Upper lobe of right lung (tissue), 1 donor: ENCODE measurements at regions not wholly inside any gene's neighbourhood (a gene's known extent, or its start where the extent isn't known, plus 50 kb on each side); places are given as distances from the start of the nearest gene placed in this dataset.

Source experiments
- ATAC-seq: fragments of 200-7000 bp; cut with Tn5 transposase; one replicate; pipeline ENCODE4 v1.9.1; 2020; ENCODE audit warnings: mild to moderate bottlenecking, moderate library complexity
- DNase-seq: peaks from one replicate; pipeline ENCODE4 v3.0.0-alpha.2; 2020
- H3K27ac ChIP-seq: fragments of 200-600 bp; one replicate; pipeline ENCODE4 v1.8.0; 2022
- H3K27me3 ChIP-seq: fragments of 200-600 bp; one replicate; pipeline ENCODE4 v1.8.0; 2022; ENCODE audit warnings: mild to moderate bottlenecking
- H3K36me3 ChIP-seq: fragments of 200-600 bp; one replicate; pipeline ENCODE4 v1.8.0; 2022
- H3K4me1 ChIP-seq: fragments of 200-600 bp; one replicate; pipeline ENCODE4 v1.8.0; 2022
- H3K4me3 ChIP-seq: fragments of 200-600 bp; one replicate; pipeline ENCODE4 v1.8.0; 2022; ENCODE audit warnings: mild to moderate bottlenecking
- H3K9me3 ChIP-seq: fragments of 200-600 bp; one replicate; pipeline ENCODE4 v1.8.0; 2022
- intact Hi-C: fragments of 100-400 bp; cut with DNase I; formaldehyde crosslinking; loops from one replicate; pipeline ENCODE4 v1.11.0; 2022
- TF ChIP-seq, protein P1 (sequence below): fragments of 200-600 bp; IDR thresholded peaks from one replicate; pipeline ENCODE4 v1.8.0; 2022; ENCODE audit warnings: antibody characterized with exemption
- donor health status: DM: no; HTN: yes; CAD: no; lungs with severe emphysema.

DNA sequence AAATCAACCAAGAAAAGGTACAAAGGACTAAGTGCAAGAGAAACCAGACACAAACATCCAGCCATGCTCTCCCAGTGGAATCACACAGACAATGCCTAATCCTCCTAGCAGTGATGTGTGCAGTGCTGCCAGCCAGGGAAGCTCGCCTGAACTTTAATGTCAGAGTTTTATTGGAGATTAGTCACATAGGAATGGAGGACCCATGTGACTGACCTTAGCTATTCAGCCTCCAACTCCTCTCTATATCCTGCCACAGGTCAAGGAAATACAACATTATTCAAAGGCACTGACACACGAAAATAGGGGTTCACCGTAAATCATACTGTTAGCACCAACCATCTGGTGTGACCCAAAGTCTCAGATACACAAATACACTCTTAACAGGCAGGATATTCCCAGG, 684.6 kb downstream of the DOK5 start:
- no peak for DNase-seq
- Histone ChIP-seq H3K4me1 (no peaks in the 10 kb centered on the region), H3K27me3 (no peaks in the 10 kb centered on the region), H3K4me3 (no peak overlapping the region), H3K9me3 (no peaks in the 10 kb centered on the region), H3K27ac (no peak overlapping the region), H3K36me3 (no peaks in the 10 kb centered on the region)
- TF ChIP-seq, protein P1, sequence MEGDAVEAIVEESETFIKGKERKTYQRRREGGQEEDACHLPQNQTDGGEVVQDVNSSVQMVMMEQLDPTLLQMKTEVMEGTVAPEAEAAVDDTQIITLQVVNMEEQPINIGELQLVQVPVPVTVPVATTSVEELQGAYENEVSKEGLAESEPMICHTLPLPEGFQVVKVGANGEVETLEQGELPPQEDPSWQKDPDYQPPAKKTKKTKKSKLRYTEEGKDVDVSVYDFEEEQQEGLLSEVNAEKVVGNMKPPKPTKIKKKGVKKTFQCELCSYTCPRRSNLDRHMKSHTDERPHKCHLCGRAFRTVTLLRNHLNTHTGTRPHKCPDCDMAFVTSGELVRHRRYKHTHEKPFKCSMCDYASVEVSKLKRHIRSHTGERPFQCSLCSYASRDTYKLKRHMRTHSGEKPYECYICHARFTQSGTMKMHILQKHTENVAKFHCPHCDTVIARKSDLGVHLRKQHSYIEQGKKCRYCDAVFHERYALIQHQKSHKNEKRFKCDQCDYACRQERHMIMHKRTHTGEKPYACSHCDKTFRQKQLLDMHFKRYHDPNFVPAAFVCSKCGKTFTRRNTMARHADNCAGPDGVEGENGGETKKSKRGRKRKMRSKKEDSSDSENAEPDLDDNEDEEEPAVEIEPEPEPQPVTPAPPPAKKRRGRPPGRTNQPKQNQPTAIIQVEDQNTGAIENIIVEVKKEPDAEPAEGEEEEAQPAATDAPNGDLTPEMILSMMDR, result no peak
- intact Hi-C loops, result no loop called here
- ATAC-seq, result no peak

DNA sequence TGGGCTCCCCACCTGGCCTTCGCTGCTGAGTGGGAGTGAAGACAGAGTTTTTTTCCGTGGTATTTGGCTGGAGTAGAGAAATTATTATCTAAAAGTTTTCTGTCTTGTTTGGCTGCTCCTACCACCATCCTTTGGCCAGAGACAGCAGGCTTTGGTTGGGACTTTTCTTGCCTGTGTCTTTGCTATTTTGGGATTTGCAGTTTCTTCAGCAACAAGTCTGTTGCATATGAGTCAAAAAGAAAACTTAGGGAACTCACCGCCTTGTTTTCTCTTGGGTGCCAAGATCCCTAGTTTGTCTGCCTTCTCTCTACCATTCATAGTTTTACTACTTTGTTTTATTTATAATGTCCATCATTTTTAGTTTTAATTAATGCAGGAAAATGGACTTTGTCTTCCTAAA, 683.8 kb downstream of the DOK5 start:
- DNase-seq, result no peak
- Histone ChIP-seq H3K36me3 (no peaks in the 10 kb centered on the region), H3K4me3 (no peak overlapping the region), H3K4me1 (no peaks in the 10 kb centered on the region), H3K27ac (no peak overlapping the region), H3K9me3 (no peaks in the 10 kb centered on the region), H3K27me3 (no peaks in the 10 kb centered on the region)
- TF ChIP-seq, protein P1, result no peak
- no peak for ATAC-seq
- intact Hi-C loops, result no loop called here

DNA sequence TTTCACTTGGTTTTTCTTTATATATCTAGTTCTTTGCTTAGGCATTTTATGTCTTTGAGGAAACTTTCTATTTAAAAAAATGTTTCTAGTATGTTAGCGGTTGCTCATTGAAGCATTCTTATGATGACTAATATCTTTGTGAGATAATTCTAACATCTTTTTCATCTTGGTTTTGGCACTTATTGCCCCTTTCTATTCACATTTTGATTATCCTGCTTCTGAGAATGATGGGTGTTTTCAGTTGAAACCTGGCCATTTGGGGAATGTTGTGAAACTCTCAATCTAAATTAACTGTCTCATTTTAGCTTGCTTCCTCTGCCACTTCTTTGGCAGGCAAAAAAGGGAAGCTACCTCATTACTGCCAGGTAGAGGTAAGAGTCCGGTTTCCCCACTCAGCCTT, 683.1 kb downstream of the DOK5 start:
- Histone ChIP-seq H3K9me3 (no peaks in the 10 kb centered on the region), H3K27ac (no peak overlapping the region), H3K27me3 (no peaks in the 10 kb centered on the region), H3K4me3 (no peak overlapping the region), H3K4me1 (no peaks in the 10 kb centered on the region), H3K36me3 (no peaks in the 10 kb centered on the region)
- ATAC-seq, result no peak
- TF ChIP-seq, protein P1, result no peak
- intact Hi-C loops, result no loop called here
- no peak for DNase-seq

DNA sequence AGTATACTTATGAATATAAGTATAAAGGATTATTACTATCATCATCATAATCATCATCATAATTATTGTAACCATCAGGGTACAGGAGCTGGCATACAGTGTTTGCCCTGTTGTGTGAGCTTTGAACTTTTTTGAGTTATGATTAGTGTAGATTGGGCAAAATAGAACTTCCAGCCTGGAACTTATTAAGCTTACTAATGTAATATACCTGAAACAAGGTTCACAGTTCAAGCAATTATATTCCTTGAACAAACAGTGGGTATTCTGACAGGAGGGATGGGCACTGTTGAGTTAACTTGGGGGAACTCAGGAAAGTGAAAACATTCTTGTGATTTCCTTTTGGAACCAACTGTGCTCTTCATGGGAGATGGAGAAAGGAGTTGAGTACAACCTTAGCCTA, 680.0 kb downstream of the DOK5 start:
- DNase-seq, result no peak
- H3K27me3 ChIP-seq, result no peaks in the 10 kb centered on the region
- no peaks in the 10 kb centered on the region for H3K4me1 ChIP-seq
- no peak for ATAC-seq
- H3K36me3 ChIP-seq, result no peaks in the 10 kb centered on the region
- no peaks in the 10 kb centered on the region for H3K9me3 ChIP-seq
- TF ChIP-seq, protein P1, result no peak
- no peak overlapping the region for H3K27ac ChIP-seq
- intact Hi-C loops, result no loop called here
- H3K4me3 ChIP-seq, result no peak overlapping the region

DNA sequence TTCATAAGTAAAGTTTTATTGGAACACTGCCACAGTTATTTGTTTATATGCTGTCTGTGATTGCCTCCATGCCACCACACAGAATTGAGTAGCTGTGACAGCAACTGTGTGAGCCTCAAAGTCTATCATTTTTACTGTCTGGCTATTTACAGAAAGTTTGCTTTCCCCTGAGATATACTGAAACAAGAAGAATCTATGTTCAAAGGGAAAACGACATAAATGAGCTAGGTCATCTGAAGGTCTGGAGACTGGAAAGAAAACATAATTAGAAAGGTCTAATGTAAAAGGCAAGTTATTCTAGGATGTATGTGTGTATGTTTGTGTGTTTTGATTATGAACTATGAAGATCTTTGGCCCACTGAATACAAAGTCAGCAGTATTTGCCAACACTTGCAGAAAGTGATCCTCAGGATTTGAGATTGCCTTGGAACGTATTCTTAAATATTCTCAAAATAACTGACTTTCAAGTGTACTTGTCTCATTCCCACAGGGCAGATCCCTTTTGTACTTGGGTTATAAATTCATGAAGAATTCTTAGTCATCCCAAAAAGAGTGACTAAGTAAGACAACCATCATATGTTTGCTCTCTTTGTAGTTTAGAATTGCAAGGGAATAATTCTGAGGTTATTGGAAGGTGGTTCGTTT, 677.7 kb downstream of the DOK5 start:
- intact Hi-C loops, result no loop called here

More for the DNA sequence above, 677.7 kb downstream of the DOK5 start:
- Histone ChIP-seq H3K27ac (no peak overlapping the region), H3K4me1 (no peaks in the 10 kb centered on the region), H3K27me3 (no peaks in the 10 kb centered on the region), H3K9me3 (no peaks in the 10 kb centered on the region), H3K4me3 (no peak overlapping the region), H3K36me3 (no peaks in the 10 kb centered on the region)
- TF ChIP-seq, protein P1, result no peak
- ATAC-seq (no peak), DNase-seq (no peak)
